Mesendoderm (in vitro differentiated cells): ENCODE measurements at regions not wholly inside any gene's neighbourhood (a gene's known extent, or its start where the extent isn't known, plus 50 kb on each side); places are given as distances from the start of the nearest gene placed in this dataset. TPM values are rescaled to one million over a fixed set of nuclear protein-coding genes. Genes with fewer than 3 reads are reported as not detected.

Experiments
- small RNA-seq: library from polyadenylated mRNA; stranded (forward); fragments of <200 nt; extraction: miRNeasy Mini kit (QIAGEN cat#:217004); gene quantifications from one replicate; pipeline ENCODE3, GENCODE V24; 2013; ENCODE audit not compliant: insufficient read depth

Small RNAs in the stretch of these regions (small RNA-seq; reads per million reads assigned to genes)
- gene AL390123.1 (not detected), gene RNA5SP326 (0.72 reads per million), gene RNU5B-6P (not detected), gene RNU6-839P (not detected)
